NCI-H345 treated with DMSO at 0.1 percent for 48 hours (cell line): ENCODE measurements at regions not wholly inside any gene's neighbourhood (a gene's known extent, or its start where the extent isn't known, plus 50 kb on each side); places are given as distances from the start of the nearest gene placed in this dataset.

Source experiments
- DNase-seq: peaks from one replicate; lab custom pipeline; 2025; ENCODE audit not compliant: unreplicated experiment; lab: John Stamatoyannopoulos, UW

GRCh38 chr22:48808038-48808960 lies 1019.4 kb downstream of the BRD1 start:
- no peak for DNase-seq

- DNase-seq: no peak
These were observed 1020.5 kb downstream of the BRD1 start for GRCh38 chr22:48807155-48807554.

- no peak for DNase-seq
These were observed 1021.4 kb downstream of the BRD1 start for GRCh38 chr22:48806227-48806781.

- DNase-seq: no peak
These were observed 1022.2 kb downstream of the BRD1 start for GRCh38 chr22:48805516-48805915.

- DNase-seq: no peak
These were observed 1022.8 kb downstream of the BRD1 start for GRCh38 chr22:48804811-48805301.

- DNase-seq: no peak
These were observed 1023.5 kb downstream of the BRD1 start for GRCh38 chr22:48803948-48804810.

- DNase-seq: no peak
These were observed 1024.3 kb downstream of the BRD1 start for GRCh38 chr22:48803171-48803947.

GRCh38 chr22:48802576-48802975 lies 1025.1 kb downstream of the BRD1 start:
- DNase-seq: no peak

GRCh38 chr22:48800886-48801607 lies 1026.6 kb downstream of the BRD1 start:
- DNase-seq: no peak

GRCh38 chr22:48800036-48800885 lies 1027.4 kb downstream of the BRD1 start:
- DNase-seq: no peak

- no peak for DNase-seq
These were observed 1028.3 kb downstream of the BRD1 start for GRCh38 chr22:48799227-48799970.

GRCh38 chr22:48798281-48799226 lies 1029.1 kb downstream of the BRD1 start:
- no peak for DNase-seq

GRCh38 chr22:48797731-48798130 lies 1029.9 kb downstream of the BRD1 start:
- DNase-seq: no peak

GRCh38 chr22:48796310-48797015 lies 1031.2 kb downstream of the BRD1 start:
- DNase-seq: no peak

- DNase-seq: no peak
These were observed 1032.0 kb downstream of the BRD1 start for GRCh38 chr22:48795664-48796063.

GRCh38 chr22:48794906-48795305 lies 1032.8 kb downstream of the BRD1 start:
- DNase-seq: no peak

GRCh38 chr22:48793949-48794348 lies 1033.7 kb downstream of the BRD1 start:
- DNase-seq: no peak
